Common myeloid progenitor, CD34-positive (primary cell): ENCODE measurements at regions not wholly inside any gene's neighbourhood (a gene's known extent, or its start where the extent isn't known, plus 50 kb on each side); places are given as distances from the start of the nearest gene placed in this dataset.

Experiments
- CTCF ChIA-PET: fragments of 350-600 bp; sonication (Branson Sonifier 250); formaldehyde crosslinking; loops from one replicate; lab custom pipeline; 2021; ENCODE audit warnings: antibody characterized with exemption; lab: Charles Lee
- POLR2A ChIA-PET: fragments of 350-600 bp; sonication (Branson Sonifier 250); formaldehyde crosslinking; loops from one replicate; lab custom pipeline; 2021; ENCODE audit warnings: antibody characterized with exemption; lab: Charles Lee
- DNase-seq, 3 donors: peaks; one replicate each; pipeline versions ENCODE4 v3.0.0 to v3.0.0-alpha.2; 2013
- H3K27ac ChIP-seq, 2 experiments: 1 replicate in 1 of 2; 2 replicates in 1 of 2; pipeline ENCODE4 v1.7.0; 2013; ENCODE audit warnings: inconsistent platforms in 2 of 2, low read length in 2 of 2, mild to moderate bottlenecking in 2 of 2, low read depth in 1 of 2, moderate library complexity in 1 of 2; ENCODE audit not compliant: severe bottlenecking in 2 of 2, insufficient read depth in 1 of 2, poor library complexity in 1 of 2
- H3K27me3 ChIP-seq, 5 experiments: replicated peaks in 2 of 5; 1 replicate in 3 of 5; 2 replicates in 2 of 5; pipeline versions ENCODE4 v1.6.1 to v1.7.0; 2013; ENCODE audit warnings: low read length in 4 of 5, mild to moderate bottlenecking in 2 of 5, moderate library complexity in 2 of 5, inconsistent platforms in 1 of 5; ENCODE audit not compliant: insufficient read depth in 5 of 5, control insufficient read depth in 4 of 5
- H3K36me3 ChIP-seq, 4 experiments: 1 replicate in 2 of 4; 2 replicates in 2 of 4; pipeline versions ENCODE4 v1.6.1 to v1.7.0; 2013; ENCODE audit warnings: low read length in 3 of 4, control low read depth in 1 of 4, mild to moderate bottlenecking in 1 of 4; ENCODE audit not compliant: control insufficient read depth in 4 of 4, insufficient read depth in 4 of 4
- H3K4me1 ChIP-seq, 4 experiments: 1 replicate in 3 of 4; 2 replicates in 1 of 4; pipeline versions ENCODE4 v1.6.1 to v1.7.1; 2013; ENCODE audit warnings: low read length in 3 of 4, mild to moderate bottlenecking in 3 of 4, control low read depth in 1 of 4, inconsistent platforms in 1 of 4, moderate library complexity in 1 of 4; ENCODE audit not compliant: control insufficient read depth in 4 of 4, insufficient read depth in 4 of 4; ENCODE audit errors: control extremely low read depth in 1 of 4
- H3K4me3 ChIP-seq, 7 experiments: 1 replicate in 4 of 7; 2 replicates in 3 of 7; pipeline versions ENCODE4 v1.5.1 to v1.7.0; 2013; ENCODE audit warnings: mild to moderate bottlenecking in 7 of 7, low read length in 6 of 7, moderate library complexity in 6 of 7, inconsistent platforms in 2 of 7, low read depth in 2 of 7, control low read depth in 1 of 7; ENCODE audit not compliant: insufficient read depth in 4 of 7, control insufficient read depth in 1 of 7; ENCODE audit errors: extremely low read depth in 1 of 7
- H3K9me3 ChIP-seq, 5 experiments: 1 replicate in 4 of 5; 2 replicates in 1 of 5; pipeline versions ENCODE4 v1.6.1 to v1.7.1; 2013; ENCODE audit warnings: low read length in 4 of 5, mild to moderate bottlenecking in 2 of 5, inconsistent platforms in 1 of 5, low read depth in 1 of 5, moderate library complexity in 1 of 5; ENCODE audit not compliant: control insufficient read depth in 4 of 5, insufficient read depth in 2 of 5; ENCODE audit errors: control extremely low read depth in 1 of 5
- WGBS: methylation state at CpG from one replicate; pipeline ENCODE4 v1.1.5; 2013; ENCODE audit not compliant: insufficient coverage; 5-methylcytosine and 5-hydroxymethylcytosine counted together

DNA sequence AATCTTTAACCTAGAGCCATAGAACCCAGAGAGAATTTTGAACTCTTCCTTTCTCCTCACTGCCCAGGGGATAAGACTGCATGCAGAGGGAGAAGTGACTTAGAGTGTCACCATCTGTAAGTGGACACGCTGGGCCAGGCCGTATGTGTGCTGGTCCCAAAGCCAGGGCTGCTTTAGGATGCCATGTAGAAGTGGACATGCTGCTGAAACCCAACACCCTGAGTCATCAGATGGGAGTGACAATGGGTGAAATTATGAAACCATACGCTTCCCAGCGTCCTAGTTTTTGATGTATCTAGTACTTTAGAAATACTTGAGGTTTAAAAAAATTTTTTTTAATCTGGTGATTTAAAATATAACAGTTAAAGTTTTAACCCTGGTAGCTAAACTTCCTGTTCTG is 191.1 kb downstream of the FNDC1 start:
- 97% methylated on average over 3 of the region's 4 CpGs for WGBS
- no peak overlapping the region for H3K4me3 ChIP-seq
- CTCF ChIA-PET, result no interaction called here
- POLR2A ChIA-PET, result no interaction called here
- peaks cover 0 to 2% (median 0%) of the 10 kb centered on the region in 5 experiments for H3K27me3 ChIP-seq
- H3K27ac ChIP-seq, result no peak overlapping the region
- no peak for DNase-seq
- H3K4me1 ChIP-seq, result no peaks in the 10 kb centered on the region
- no peaks in the 10 kb centered on the region for H3K9me3 ChIP-seq
- no peaks in the 10 kb centered on the region for H3K36me3 ChIP-seq

DNA sequence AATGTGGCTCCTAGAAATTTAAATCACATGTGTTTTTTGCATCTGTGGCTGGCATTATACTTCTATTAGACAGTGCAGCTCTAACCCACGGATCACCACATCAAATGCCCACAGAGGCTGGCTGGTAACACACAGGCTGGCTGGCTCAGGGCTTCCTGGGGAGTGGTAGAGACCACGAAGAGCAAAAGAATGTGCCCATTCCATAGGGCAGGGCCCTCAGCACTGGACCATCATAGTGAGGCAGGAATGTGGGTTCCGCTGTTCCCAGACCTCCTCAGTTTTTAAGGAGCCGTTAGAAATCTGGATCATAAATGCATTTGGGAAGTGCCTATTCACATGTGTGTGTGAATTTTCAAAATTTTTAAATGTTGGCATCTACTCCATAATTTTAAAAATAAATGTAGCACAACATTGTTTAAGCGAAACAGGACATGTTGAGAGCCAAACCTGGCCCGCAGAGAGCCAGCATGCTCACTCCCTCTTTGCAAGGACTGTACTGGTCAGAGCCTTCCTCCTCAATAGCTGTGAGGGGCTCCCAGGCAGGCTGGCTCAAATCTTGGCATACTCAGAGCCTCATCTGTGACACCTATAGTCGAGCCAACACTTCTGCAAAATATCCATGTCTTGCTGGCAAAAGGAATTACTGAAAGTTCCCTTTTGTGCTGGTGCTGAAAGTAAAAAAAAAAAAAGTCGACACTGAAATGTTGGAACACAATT is 190.5 kb downstream of the FNDC1 start:
- ChIA-PET POLR2A (no interaction called here), CTCF (no interaction called here)
- Histone ChIP-seq H3K9me3 (no peaks in the 10 kb centered on the region), H3K27me3 (peaks cover 0 to 3% (median 0%) of the 10 kb centered on the region in 5 experiments), H3K27ac (no peak overlapping the region), H3K4me3 (no peak overlapping the region), H3K36me3 (no peaks in the 10 kb centered on the region), H3K4me1 (no peaks in the 10 kb centered on the region)
- WGBS, result 85% methylated on average over 6 of the region's 8 CpGs
- DNase-seq, result no peak

DNA sequence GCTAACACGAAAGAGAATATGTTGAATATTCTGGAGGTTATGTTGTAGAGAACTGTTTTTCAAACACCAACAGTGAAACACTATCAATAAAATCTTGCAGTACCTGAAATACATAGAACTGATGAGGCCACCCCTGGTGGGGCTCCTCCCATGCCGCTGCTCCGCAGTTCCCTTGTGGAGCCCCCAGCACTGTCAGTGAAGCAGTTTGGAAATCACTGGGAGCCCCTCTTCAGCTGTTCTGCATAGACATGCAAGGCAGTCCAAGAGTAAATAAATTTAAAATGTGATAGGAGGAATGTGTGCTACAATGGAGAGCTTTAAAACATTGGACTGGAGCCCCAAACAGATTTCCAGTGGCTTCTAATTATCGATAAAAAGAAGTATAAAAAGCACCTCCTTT is 189.4 kb downstream of the FNDC1 start:
- Histone ChIP-seq H3K27ac (no peak overlapping the region), H3K36me3 (no peaks in the 10 kb centered on the region), H3K9me3 (no peaks in the 10 kb centered on the region), H3K4me1 (no peaks in the 10 kb centered on the region), H3K27me3 (peaks cover 0 to 3% (median 0%) of the 10 kb centered on the region in 5 experiments), H3K4me3 (no peak overlapping the region)
- DNase-seq, result no peak
- 93% methylated on average over 1 of the region's 4 CpGs for WGBS
- ChIA-PET CTCF (no interaction called here), POLR2A (no interaction called here)

DNA sequence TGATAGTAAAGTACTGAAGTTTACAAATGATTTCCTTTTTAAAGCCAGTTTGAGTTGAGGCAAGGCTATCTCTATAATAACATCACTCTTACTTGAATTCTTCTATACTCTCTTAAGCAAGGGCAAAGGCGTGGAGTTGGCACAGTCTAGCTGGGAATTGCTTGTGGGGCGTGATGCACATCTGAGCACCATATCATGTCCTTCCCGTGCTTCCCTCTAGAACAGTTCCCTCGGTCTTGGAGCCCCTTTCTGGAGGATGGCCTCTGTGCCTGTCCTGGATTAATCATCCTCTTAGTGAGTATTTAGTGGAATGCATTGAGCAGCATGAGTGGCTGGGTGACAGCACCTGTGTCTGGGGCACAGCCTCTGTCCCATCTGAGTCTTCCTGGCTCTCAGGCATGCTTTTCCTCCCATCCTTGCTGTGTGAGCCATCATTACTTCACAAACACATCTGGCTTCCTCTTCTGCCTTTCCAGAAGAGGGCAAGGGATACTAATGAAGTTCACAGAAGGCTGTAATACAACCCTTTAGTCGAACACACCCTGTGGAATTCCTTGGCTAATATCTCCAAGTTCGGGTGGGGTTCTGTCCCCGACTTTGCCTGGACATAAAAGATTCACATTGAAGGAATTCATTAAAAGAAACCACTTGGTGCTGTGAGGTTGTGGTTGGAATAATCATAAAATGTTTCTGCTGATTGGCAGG is 188.2 kb downstream of the FNDC1 start:
- Histone ChIP-seq H3K9me3 (no peaks in the 10 kb centered on the region), H3K27ac (no peak overlapping the region), H3K36me3 (no peaks in the 10 kb centered on the region), H3K4me3 (no peak overlapping the region), H3K27me3 (peaks cover 0 to 3% (median 0%) of the 10 kb centered on the region in 5 experiments), H3K4me1 (no peaks in the 10 kb centered on the region)
- ChIA-PET POLR2A (no interaction called here), CTCF (no interaction called here)
- WGBS, result 94% methylated on average over 4 of the region's 7 CpGs
- no peak for DNase-seq

DNA sequence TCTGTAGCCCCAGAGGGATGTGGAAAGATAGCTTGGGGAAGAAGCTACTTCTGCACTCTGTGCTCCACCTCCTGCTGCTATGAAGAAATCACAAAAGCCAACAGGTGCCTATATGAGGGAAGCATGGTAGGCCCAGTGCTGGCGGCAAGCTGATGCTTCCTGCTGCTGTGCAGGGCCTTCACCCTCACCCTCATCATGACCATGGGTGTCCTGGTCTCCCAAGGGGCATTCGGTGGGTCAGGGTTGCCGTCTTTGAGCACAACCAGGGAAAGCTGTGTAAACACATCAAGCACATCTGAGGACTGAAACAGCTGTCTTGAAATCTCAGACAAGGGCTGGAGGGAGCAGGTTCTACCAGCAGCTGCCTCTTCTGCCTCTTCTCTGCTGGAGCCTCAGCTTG is 184.0 kb downstream of the FNDC1 start:
- H3K9me3 ChIP-seq, result no peaks in the 10 kb centered on the region
- CTCF ChIA-PET, result no interaction called here
- POLR2A ChIA-PET, result no interaction called here
- H3K4me1 ChIP-seq, result no peaks in the 10 kb centered on the region
- peaks cover 0 to 3% (median 0%) of the 10 kb centered on the region in 5 experiments for H3K27me3 ChIP-seq
- no peak overlapping the region for H3K27ac ChIP-seq
- no peaks in the 10 kb centered on the region for H3K36me3 ChIP-seq
- no peak overlapping the region for H3K4me3 ChIP-seq
- no peak for DNase-seq
- 93% methylated on average over 2 of the region's 3 CpGs for WGBS

DNA sequence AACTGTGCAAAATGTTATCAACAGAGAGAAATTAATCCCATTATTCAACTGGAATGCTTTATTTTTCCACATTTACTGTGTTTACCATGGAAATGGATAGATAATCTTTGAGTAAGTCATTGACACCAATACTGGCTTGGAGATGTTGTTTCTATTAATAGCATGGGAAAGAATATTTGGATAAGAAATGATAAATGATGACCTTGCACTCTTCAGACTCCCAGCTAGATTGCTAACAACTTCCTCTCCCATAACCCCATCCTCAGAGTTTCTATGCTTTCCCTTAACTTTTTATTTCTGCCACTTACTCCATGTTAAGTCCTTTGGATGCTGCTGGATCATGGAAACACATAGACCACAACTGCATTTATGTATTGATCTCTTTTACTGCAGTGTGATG is 182.5 kb downstream of the FNDC1 start:
- H3K27ac ChIP-seq, result no peak overlapping the region
- no peaks in the 10 kb centered on the region for H3K36me3 ChIP-seq
- DNase-seq, result no peak
- peaks cover 0 to 3% (median 0%) of the 10 kb centered on the region in 5 experiments for H3K27me3 ChIP-seq
- POLR2A ChIA-PET, result no interaction called here
- H3K4me3 ChIP-seq, result no peak overlapping the region
- H3K9me3 ChIP-seq, result no peaks in the 10 kb centered on the region
- CTCF ChIA-PET, result no interaction called here
- H3K4me1 ChIP-seq, result no peaks in the 10 kb centered on the region

DNA sequence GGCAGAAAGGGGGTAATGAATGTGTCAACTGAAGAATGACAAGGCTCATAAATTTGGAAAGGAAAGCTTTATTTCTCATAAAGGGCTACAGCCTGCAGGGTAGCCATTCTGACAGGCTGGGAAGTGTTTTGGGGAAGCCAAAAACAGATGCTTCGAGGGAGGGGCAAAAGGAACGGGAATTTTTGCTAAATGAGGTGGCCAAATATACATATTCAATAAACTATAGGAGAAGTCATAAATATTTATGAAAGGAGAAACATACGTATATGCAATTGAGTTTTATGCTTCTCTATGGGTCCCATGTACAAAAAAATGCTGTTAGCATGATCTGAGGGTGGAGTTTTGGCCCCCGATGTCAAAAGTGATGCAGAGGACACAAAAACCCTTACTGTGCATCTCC is 180.7 kb downstream of the FNDC1 start:
- no peak for DNase-seq
- H3K9me3 ChIP-seq, result no peaks in the 10 kb centered on the region
- ChIA-PET CTCF (no interaction called here), POLR2A (no interaction called here)
- no peaks in the 10 kb centered on the region for H3K4me1 ChIP-seq
- no peaks in the 10 kb centered on the region for H3K36me3 ChIP-seq
- no peak overlapping the region for H3K27ac ChIP-seq
- H3K4me3 ChIP-seq, result no peak overlapping the region
- H3K27me3 ChIP-seq, result peaks cover 0 to 3% (median 0%) of the 10 kb centered on the region in 5 experiments
- WGBS, result 80% methylated on average over 1 of the region's 4 CpGs
